GM12878 (cell line): ENCODE measurements at regions not wholly inside any gene's neighbourhood (a gene's known extent, or its start where the extent isn't known, plus 50 kb on each side); places are given as distances from the start of the nearest gene placed in this dataset.
A peak's percentile ranks its signal among the peaks of the same experiment; 100 is the strongest.

ENCODE experiments used
- ATAC-seq: fragments of 200-7000 bp; cut with Tn5 transposase; 3 replicates; pipeline ENCODE4 v1.9.1; 2020; ENCODE audit warnings: mild to moderate bottlenecking, moderate library complexity
- BruUV-seq: library from RNA; stranded (reverse); fragments of 400-500 nt; replicated peaks from 2 replicates; lab custom pipeline; 2021; lab: Mats Ljungman, UMichigan
- CTCF ChIA-PET: fragments of 300-600 bp; sonication (Branson Sonifier 250); formaldehyde crosslinking; extraction: SDS; loops from one replicate; lab custom pipeline; 2021; ENCODE audit warnings: inconsistent platforms; lab: Yijun Ruan, JAX
- POLR2A ChIA-PET: fragments of 350-600 bp; formaldehyde crosslinking; extraction: SDS; loops from one replicate; lab custom pipeline; 2021; ENCODE audit warnings: inconsistent platforms; lab: Charles Lee
- RAD21 ChIA-PET: fragments of 300-600 bp; sonication (Branson Sonifier 250); formaldehyde crosslinking; loops from one replicate; lab custom pipeline; 2023; ENCODE audit warnings: antibody characterized with exemption; ENCODE audit not compliant: unreplicated experiment; lab: Charles Lee
- SMC1A ChIA-PET: fragments of 300-600 bp; sonication (Branson Sonifier 250); formaldehyde crosslinking; loops from one replicate; lab custom pipeline; 2023; ENCODE audit not compliant: unreplicated experiment, uncharacterized antibody; lab: Charles Lee
- DNase-seq: peaks from one replicate; pipeline ENCODE4 v3.0.0-alpha.2; 2011; ENCODE audit warnings: low read depth, low spot score
- FAIRE-seq: peaks from 3 replicates; lab custom pipeline; 2011; peaks lifted over from hg19 to GRCh38; lab: Jason Lieb, UNC
- H2AFZ ChIP-seq: 2 replicates; pipeline ENCODE4 v1.6.0; 2011; ENCODE audit warnings: low read depth, low read length, control low read depth; ENCODE audit not compliant: control insufficient read depth
- H3K27ac ChIP-seq: 2 replicates; pipeline ENCODE4 v1.5.1; 2011; ENCODE audit warnings: control low read depth; ENCODE audit not compliant: control insufficient read depth, insufficient read depth
- H3K27me3 ChIP-seq, 2 experiments: replicated peaks in 1 of 2; 2 replicates each; pipeline versions ENCODE4 v1.6.0 to v1.6.1; 2011; ENCODE audit warnings: low read length in 1 of 2; ENCODE audit not compliant: control insufficient read depth in 2 of 2, insufficient read depth in 2 of 2
- H3K36me3 ChIP-seq, 2 experiments: 2 replicates each; pipeline ENCODE4 v1.5.1; 2011; ENCODE audit warnings: low read length in 1 of 2; ENCODE audit not compliant: control insufficient read depth in 2 of 2, insufficient read depth in 2 of 2
- H3K4me1 ChIP-seq: 2 replicates; pipeline ENCODE4 v1.6.1; 2011; ENCODE audit warnings: mild to moderate bottlenecking, low read length, moderate library complexity, mixed read lengths; ENCODE audit not compliant: control insufficient read depth, insufficient read depth
- H3K4me2 ChIP-seq: 2 replicates; pipeline ENCODE4 v1.6.0; 2011; ENCODE audit warnings: control low read depth; ENCODE audit not compliant: control insufficient read depth, insufficient read depth
- H3K4me3 ChIP-seq: fragments of 200-600 bp; sonication (generic); 2 replicates; pipeline ENCODE4 v1.5.1; 2016
- H3K79me2 ChIP-seq: 2 replicates; pipeline ENCODE4 v1.6.0; 2011; ENCODE audit warnings: low read length; ENCODE audit not compliant: control insufficient read depth, insufficient read depth
- H3K9ac ChIP-seq: 2 replicates; pipeline ENCODE4 v1.8.0; 2011; ENCODE audit warnings: low read length, control low read depth, mixed read lengths; ENCODE audit not compliant: control insufficient read depth, insufficient read depth
- H3K9me3 ChIP-seq: replicated peaks from 3 replicates; pipeline ENCODE4 v1.5.1; 2011; ENCODE audit warnings: mild to moderate bottlenecking, low read length; ENCODE audit not compliant: control insufficient read depth, insufficient read depth
- H4K20me1 ChIP-seq: 2 replicates; pipeline ENCODE4 v1.6.0; 2011; ENCODE audit not compliant: control insufficient read depth, insufficient read depth
- BHLHE40 ChIP-seq, 2 experiments: fragments of 450-650 bp in 1 of 2; IDR thresholded peaks; 2 replicates each; pipeline ENCODE4 v1.6.1; 2011 to 2017; ENCODE audit warnings: low read depth in 2 of 2, borderline replicate concordance in 1 of 2, improper control_type of control experiment in 1 of 2, low read length in 1 of 2, mild to moderate bottlenecking in 1 of 2
- JUNB ChIP-seq: IDR thresholded peaks from 2 replicates; pipeline ENCODE4 v1.6.1; 2016; ENCODE audit warnings: antibody characterized with exemption, mild to moderate bottlenecking
- ZNF24 ChIP-seq: fragments of 450-650 bp; IDR thresholded peaks from 2 replicates; pipeline ENCODE4 v1.6.1; 2017; ENCODE audit warnings: antibody characterized with exemption, mild to moderate bottlenecking
- WGBS: methylation state at CpG from one replicate; pipeline ENCODE4 v1.1.6; 2016; ENCODE audit warnings: low lambda C conversion rate; ENCODE audit not compliant: insufficient replicate concordance, insufficient coverage; ENCODE audit errors: missing lambda C conversion rate; 5-methylcytosine and 5-hydroxymethylcytosine counted together
- in situ Hi-C: fragments of 300-500 bp; cut with MboI; formaldehyde crosslinking; loops from 9 replicates; pipeline ENCODE4 v1.14.3; 2018; ENCODE audit warnings: mixed read lengths
- intact Hi-C: fragments of 100-400 bp; cut with micrococcal nuclease; formaldehyde crosslinking; loops from one replicate; pipeline ENCODE4 v1.14.2; 2022; ENCODE audit not compliant: unreplicated experiment

- no peaks in the 10 kb centered on the region for H3K27me3 ChIP-seq
- no peak overlapping the region for H3K4me3 ChIP-seq
- intact Hi-C loops = no loop called here
- FAIRE-seq (no peak), ATAC-seq (no peak), DNase-seq (no peak)
- no peak overlapping the region for H3K4me2 ChIP-seq
- no peak overlapping the region for H2AFZ ChIP-seq
- RAD21 ChIA-PET = interaction anchor here (1.1 kb wide), 1 partner anchor 10 kb away, joined by 3 read pairs; no protein-coding TSS in a partner anchor
- no peak overlapping the region for H3K9ac ChIP-seq
- CTCF ChIA-PET = interaction anchor here (1.4 kb wide), 1 partner anchor 184 kb away, joined by 3 read pairs; no protein-coding TSS in a partner anchor
- POLR2A ChIA-PET = interaction anchor here (1.1 to 1.4 kb wide), 3 partner anchors 9 to 21 kb away, joined by 3 to 4 read pairs (median 4); no protein-coding TSS in a partner anchor
- H3K9me3 ChIP-seq = no peaks in the 10 kb centered on the region
- H4K20me1 ChIP-seq = no peaks in the 10 kb centered on the region
- no peaks in the 10 kb centered on the region for H3K36me3 ChIP-seq
- WGBS = 79% methylated on average over 9 of the region's 9 CpGs
- H3K27ac ChIP-seq = no peak overlapping the region
- TF ChIP-seq BHLHE40 (IDR thresholded peaks at IDR 0.05; ENCODE audit: borderline replicate concordance in 1 of 2, low read depth in 2 of 2, low read length in 1 of 2) = no peak
- H3K79me2 ChIP-seq = no peaks in the 10 kb centered on the region
- H3K4me1 ChIP-seq = peaks cover 14% of the 10 kb centered on the region
- in situ Hi-C loops = no loop called here
- SMC1A ChIA-PET = interaction anchor here (0.5 to 0.7 kb wide), 2 partner anchors 60 to 90 kb away, joined by 3 to 4 read pairs; no protein-coding TSS in a partner anchor
- no TSS peak for BruUV-seq
These were observed 246.9 kb upstream of the RREB1 start for GRCh38 chr6:6860863-6861262.

GRCh38 chr6:6861351-6861894 lies 246.3 kb upstream of the RREB1 start:
- H3K9me3 ChIP-seq = no peaks in the 10 kb centered on the region
- ChIA-PET POLR2A (interaction anchor here (0.5 to 1.4 kb wide), 6 partner anchors 9 to 541 kb away, joined by 3 to 5 read pairs (median 4); partner anchors contain the start of gene F13A1), CTCF (interaction anchor here (0.6 kb wide), 1 partner anchor 33 kb away, joined by 4 read pairs; no protein-coding TSS in a partner anchor), RAD21 (interaction anchor here (0.6 to 1.1 kb wide), 4 partner anchors 9 to 219 kb away, joined by 3 read pairs; no protein-coding TSS in a partner anchor), SMC1A (interaction anchor here (0.5 to 0.7 kb wide), 3 partner anchors 57 to 91 kb away, joined by 3 to 4 read pairs (median 4); no protein-coding TSS in a partner anchor)
- 0 out of 2 replicates have a peak, but pooled peaks have one; percentile 37 for TF ChIP-seq ZNF24
- TF ChIP-seq JUNB = no peak
- no peak for DNase-seq
- ATAC-seq = no peak
- WGBS = 55% methylated on average over 6 of the region's 6 CpGs
- no peaks in the 10 kb centered on the region for H4K20me1 ChIP-seq
- H2AFZ ChIP-seq = no peak overlapping the region
- no peaks in the 10 kb centered on the region for H3K36me3 ChIP-seq
- H3K27ac ChIP-seq = no peak overlapping the region
- peaks cover 8% of the 10 kb centered on the region for H3K4me1 ChIP-seq
- intact Hi-C loops = no loop called here
- BruUV-seq = no TSS peak
- FAIRE-seq = no peak
- H3K27me3 ChIP-seq = no peaks in the 10 kb centered on the region
- H3K4me3 ChIP-seq = no peak overlapping the region
- H3K79me2 ChIP-seq = no peaks in the 10 kb centered on the region
- in situ Hi-C loops = no loop called here
- no peak overlapping the region for H3K9ac ChIP-seq
- no peak overlapping the region for H3K4me2 ChIP-seq
